ENCODE measurements at regions not wholly inside any gene's neighbourhood (a gene's known extent, or its start where the extent isn't known, plus 50 kb on each side); places are given as distances from the start of the nearest gene placed in this dataset.
"Not testable (repeated sequence)": the region's sequence is repeated elsewhere in the genome, so short reads cannot be mapped to it uniquely, and the experiment has no call there.

- no peak for DNase-seq
Measured at GRCh38 chr18:59038295-59039039, 101.2 kb upstream of the SEC11C start.

- not testable (repeated sequence) for DNase-seq
Measured at GRCh38 chr18:59039040-59039320, 100.7 kb upstream of the SEC11C start.

- DNase-seq = no peak
Measured at GRCh38 chr18:59039449-59039848, 100.2 kb upstream of the SEC11C start.

DNA sequence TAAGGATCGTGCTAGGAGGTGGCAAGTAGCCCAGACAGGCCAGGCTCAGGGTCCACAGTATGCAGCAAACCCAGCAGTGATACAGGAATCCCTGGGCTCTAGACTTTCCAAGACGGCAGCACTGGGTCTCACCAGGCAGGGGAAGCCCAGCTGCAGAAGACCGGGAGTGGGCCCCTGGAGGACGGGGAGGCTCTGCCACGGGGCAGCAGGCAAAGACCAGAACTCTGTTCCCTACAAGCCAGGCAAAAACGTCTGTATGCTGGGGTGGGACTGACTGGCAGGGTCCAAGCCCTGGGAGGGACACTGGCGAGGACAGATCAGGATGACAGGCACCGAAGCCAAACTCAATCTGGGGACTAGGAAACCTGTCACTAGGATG is 98.9 kb upstream of the SEC11C start:
- no peak for DNase-seq

- DNase-seq = no peak
Measured at GRCh38 chr18:59041296-59041695, 98.4 kb upstream of the SEC11C start.

GRCh38 chr18:59041819-59042815 is 97.6 kb upstream of the SEC11C start:
- no peak for DNase-seq

DNA sequence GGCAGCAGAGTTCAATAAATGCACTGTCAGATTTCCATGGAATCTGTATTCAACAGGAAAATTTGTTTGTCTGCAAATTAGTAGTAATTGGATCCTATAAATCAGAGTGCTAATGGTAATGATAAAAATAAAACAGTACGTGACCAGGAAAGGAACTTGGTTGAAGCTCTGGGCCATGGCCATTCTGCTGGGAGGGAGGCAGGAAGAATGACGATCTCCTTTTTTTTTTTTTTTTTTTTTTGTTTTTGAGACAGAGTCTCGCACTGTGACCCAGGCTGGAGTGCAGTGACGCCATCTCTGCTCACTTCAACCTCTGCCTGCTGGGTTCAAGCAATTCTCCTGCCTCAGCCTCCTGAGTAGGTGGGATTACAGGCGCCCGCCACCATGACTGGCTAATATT is 94.8 kb upstream of the SEC11C start:
- no peak for DNase-seq

DNA sequence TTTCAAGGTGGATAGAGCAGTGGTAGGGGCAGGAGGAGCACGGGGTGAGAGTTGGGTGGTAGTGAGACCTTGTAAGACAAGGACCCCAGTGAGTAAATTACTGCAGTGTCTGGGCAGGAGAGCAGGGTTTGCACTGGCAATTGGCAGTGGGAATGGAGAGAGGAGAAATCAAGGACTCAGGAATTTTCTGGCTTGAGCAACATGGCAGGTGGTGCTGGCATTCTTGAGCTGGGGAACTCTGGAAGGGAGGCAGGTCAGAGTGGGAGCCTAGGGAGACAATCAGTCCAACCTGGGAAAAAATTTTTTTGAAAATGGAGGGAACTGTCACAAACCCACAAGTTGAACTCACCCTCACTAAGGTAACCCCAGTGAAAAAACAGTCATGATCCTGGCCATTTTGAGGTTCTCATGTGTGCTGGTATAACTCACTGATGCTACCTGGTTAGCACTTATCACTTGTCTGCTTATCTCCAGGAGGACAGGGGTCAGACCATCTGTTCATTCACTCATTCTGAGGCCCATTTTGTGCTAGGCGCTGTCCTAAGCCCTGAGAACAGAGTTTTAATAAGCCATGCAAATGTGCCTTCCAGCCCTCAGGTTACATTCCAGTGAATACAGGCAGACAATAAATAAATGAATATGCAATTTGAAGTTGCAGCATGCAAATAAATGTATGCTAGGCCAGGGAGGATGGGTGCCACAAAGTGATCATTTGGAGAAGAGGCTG is 92.2 kb upstream of the SEC11C start:
- DNase-seq = no peak

GRCh38 chr18:59048048-59048363 is 91.7 kb upstream of the SEC11C start:
- DNase-seq = no peak

DNA sequence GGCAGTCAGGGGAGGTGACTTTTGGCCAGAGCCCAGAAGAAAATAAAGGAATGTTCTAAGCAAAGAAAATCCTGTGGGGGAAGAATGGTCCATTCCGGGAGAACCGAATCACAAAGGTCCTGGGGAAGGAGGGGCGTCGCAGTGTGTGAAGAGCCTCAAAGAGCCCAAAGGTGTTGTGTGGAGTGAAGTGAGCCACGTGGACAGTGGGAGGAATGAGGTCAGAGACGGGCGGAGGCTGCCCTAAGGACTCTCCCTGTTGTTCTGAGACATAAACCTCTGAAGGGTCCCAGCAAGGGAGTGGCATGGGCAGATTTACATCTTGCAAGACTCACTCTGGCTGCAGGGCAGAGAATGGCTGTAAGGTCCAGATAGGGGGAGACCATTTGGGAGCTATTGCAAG is 91.3 kb upstream of the SEC11C start:
- no peak for DNase-seq

- no peak for DNase-seq
Measured at GRCh38 chr18:59049721-59050660, 89.7 kb upstream of the SEC11C start.

DNA sequence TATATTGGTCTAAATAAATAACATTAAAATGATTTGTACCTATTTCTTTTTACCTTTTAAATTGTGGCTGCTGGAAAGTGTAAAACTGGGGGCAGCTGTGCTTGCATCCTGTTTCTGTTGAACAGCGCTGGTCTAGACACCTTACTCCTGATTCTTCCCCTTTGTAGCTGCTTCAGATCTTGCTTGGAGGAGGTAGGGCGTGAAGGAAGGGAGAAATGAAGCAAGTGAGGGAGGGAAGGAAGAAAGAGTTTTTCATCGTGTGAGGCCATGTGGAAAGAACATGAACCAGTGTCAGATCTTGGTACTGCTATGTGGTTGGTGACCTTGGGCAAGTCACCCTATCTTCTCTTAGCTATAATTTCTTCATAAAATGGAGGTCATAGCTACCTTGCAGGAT is 89.0 kb upstream of the SEC11C start:
- no peak for DNase-seq

- DNase-seq = no peak
Measured at GRCh38 chr18:59051470-59052165, 88.1 kb upstream of the SEC11C start.

DNA sequence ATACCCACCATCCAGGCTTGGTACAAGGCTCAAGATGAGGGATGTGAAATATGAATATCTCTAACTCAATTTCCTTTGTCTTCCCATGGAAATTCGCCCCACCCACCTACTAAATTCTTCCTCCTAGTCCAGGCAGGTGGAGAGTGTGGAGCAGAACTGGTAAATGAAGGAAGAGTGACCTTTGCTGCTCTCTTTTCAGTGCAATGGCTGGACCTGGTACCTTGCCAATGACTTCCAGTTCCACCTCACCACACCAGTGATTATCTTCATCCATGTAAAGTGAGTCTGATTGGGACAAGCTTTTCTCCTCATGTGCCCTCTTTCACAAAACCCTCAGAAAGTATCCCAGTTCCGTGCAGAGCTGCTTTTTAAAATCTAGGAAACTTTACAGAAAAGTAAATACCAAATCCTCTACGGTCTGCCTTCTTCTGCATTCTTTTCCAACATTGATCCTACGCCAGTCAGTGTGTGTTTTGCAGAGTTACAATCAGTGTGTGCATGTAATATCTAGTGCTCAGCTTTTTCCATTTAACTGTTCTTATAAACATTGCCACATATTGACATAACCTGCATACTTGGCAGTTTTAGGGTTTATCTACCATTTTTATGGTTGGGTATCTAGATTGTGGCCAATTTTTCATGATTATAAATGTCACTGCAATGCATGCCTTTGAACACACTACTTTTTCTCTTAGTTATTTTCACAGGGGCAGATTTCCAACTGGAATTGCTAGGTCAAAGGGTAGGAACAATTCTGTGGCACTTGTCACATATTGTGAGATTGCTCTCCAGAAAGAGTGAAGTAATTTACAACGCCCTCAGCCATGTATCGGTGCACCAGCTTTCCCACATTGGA is 86.5 kb upstream of the SEC11C start:
- DNase-seq = no peak

DNA sequence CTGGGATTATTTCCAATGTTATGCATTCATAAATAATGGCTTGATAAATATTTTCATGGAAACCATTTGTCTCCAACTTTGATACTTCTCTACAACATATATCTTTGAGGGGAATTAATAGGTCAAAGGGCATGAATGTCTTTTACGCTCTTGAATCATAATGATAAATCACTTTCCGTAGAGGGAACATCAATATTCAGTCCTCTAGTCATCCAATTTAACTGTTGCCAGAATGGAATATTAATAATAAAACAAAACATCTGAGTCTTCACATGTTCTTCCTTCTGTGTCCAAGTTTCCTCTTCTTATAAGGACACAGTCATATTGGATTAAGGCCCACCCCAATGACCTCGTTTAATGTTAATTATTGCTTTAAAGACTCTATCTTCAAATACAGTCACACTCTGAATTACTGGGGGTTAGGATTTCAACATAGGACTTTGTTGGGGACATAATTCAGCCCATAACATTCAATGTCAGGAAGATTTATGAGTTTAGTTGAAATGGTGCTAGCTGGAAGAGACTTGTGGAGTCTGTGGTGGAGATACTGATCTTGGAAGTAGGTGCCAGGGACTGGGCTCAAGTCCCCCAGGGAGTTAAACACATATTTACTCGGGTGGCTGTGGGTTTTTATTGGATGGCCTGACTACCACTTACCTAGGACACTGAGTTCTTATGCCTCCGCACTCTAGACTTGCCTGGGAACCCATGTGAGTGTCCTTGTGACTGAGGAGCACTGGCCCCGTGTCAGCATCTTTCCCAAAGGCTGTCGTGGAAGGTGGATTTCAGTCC is 85.0 kb upstream of the SEC11C start:
- no peak for DNase-seq

DNA sequence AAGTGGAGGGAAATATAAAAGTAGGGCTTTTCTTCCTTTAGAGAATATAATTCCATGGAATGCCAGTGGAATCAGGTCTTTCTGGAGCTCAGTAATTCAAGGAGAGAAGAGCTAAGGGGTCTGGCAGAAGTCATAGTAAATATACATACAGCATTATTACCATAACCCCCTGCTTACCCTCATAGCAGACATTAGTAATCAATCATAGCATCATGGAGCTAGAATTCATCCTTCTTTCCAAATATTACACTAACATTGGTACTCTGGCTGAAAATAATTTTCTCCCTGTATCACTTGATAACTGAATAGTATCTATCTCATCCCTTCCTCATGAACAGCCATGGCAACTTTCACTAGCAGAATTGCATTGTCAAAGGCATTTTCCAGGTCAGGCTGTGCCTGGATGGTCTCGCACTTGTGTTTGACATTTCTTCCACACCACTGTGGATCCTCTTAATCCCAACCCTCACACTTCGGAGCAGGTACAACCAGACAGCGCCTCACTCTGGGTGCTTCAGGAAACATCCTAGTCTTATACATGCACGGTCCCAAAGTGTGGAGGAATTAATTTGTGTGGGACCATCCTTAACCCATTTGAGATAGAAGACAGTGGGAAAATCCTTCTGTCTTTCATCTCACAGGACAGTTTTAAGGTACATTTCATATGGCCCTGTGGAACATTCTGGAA is 84.2 kb upstream of the SEC11C start:
- no peak for DNase-seq

DNA sequence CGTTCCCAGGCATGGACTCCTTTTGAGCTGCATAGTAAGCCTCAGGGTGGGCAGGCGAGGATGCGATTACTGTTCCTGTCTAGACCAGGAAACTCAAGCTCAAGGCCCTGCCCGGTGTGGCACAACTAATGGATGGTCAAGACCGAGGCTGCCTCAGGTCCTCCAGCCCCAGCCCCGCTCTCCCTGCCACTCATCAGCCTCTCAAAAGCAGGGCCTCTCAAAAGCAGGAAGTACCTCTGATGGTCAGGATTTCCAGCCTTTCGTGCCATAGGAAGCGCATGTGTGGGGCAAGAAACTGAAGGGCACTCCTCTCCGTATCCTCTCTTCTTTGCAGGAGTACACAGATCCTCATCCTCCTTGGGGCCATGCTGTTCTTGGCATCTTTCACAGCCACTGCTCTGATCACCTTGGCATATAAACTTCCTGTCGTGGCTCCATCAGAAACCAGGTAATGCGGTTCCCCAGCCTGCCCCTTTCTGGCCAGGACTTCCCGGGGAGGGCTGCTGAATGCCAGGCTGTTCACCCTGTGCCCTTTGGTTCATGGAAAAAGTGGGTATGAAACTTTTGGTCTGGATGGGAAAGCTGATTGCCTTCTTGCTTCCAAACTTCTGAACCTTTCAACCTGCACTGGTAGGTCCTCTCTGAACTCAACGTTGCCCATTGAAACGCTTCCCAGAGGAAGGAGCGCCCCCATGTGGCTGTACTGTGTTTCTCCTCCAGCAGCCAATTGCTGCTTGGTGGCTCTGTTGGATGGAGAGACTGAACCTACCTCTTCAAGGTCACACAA is 82.8 kb upstream of the SEC11C start:
- peak; percentile 39 to 81 for DNase-seq

GRCh38 chr18:59057493-59057795 is 82.2 kb upstream of the SEC11C start:
- no peak for DNase-seq

GRCh38 chr18:59057969-59058368 is 81.7 kb upstream of the SEC11C start:
- no peak for DNase-seq
